ENCODE measurements at regions not wholly inside any gene's neighbourhood (a gene's known extent, or its start where the extent isn't known, plus 50 kb on each side); places are given as distances from the start of the nearest gene placed in this dataset.

- in situ Hi-C loops (cut with MboI; ENCODE audit: low sequenced_read_pairs, unreplicated experiment): no loop called here
- DNase-seq (ENCODE audit: low spot score): no peak
- TF ChIP-seq CTCF (IDR thresholded peaks at IDR 0.05; ENCODE audit: borderline replicate concordance, control extremely low read depth, extremely low read depth, insufficient read depth, missing control alignments): no peak
Observed at GRCh38 chr13:112124141-112124540, 57.2 kb downstream of the SOX1 start.

- DNase-seq (ENCODE audit: low spot score): no peak
- TF ChIP-seq CTCF (IDR thresholded peaks at IDR 0.05; ENCODE audit: borderline replicate concordance, control extremely low read depth, extremely low read depth, insufficient read depth, missing control alignments): no peak
- in situ Hi-C loops (cut with MboI; ENCODE audit: low sequenced_read_pairs, unreplicated experiment): no loop called here
Observed at GRCh38 chr13:112127564-112128330, 60.8 kb downstream of the SOX1 start.

- in situ Hi-C loops (cut with MboI; ENCODE audit: low sequenced_read_pairs, unreplicated experiment): no loop called here
- no peak for DNase-seq (ENCODE audit: low spot score)
- no peak for TF ChIP-seq CTCF (IDR thresholded peaks at IDR 0.05; ENCODE audit: borderline replicate concordance, control extremely low read depth, extremely low read depth, insufficient read depth, missing control alignments)
Observed at GRCh38 chr13:112128331-112128610, 61.3 kb downstream of the SOX1 start.

DNA sequence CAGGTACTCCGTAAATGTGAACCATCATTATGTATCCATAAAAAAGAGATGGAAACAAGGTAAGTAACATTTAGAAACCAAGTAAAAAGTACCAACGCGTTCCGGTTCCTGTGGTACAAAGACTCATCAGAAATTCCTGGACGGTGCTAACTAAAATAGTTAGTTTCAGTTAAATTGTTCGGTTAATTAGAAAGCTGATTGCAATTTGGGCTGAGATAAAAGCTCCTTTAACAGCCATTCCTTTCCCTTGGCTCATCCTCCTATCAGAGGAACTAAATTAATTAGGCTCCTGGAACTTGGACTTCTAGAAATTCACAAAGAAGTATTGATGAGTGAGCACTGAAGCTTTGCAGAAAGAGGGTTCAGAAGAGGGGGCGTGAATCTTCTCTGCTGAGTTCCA lies 63.5 kb downstream of the SOX1 start:
- in situ Hi-C loops (cut with MboI; ENCODE audit: low sequenced_read_pairs, unreplicated experiment): no loop called here

GRCh38 chr13:112131081-112131712 lies 64.2 kb downstream of the SOX1 start:
- in situ Hi-C loops (cut with MboI; ENCODE audit: low sequenced_read_pairs, unreplicated experiment): no loop called here
- no peak for DNase-seq (ENCODE audit: low spot score)
- no peak for TF ChIP-seq CTCF (IDR thresholded peaks at IDR 0.05; ENCODE audit: borderline replicate concordance, control extremely low read depth, extremely low read depth, insufficient read depth, missing control alignments)

More for the DNA sequence above, 63.5 kb downstream of the SOX1 start:
- DNase-seq (ENCODE audit: low spot score): no peak
- no peak for TF ChIP-seq CTCF (IDR thresholded peaks at IDR 0.05; ENCODE audit: borderline replicate concordance, control extremely low read depth, extremely low read depth, insufficient read depth, missing control alignments)

GRCh38 chr13:112131713-112132113 lies 64.8 kb downstream of the SOX1 start:
- no peak for TF ChIP-seq CTCF (IDR thresholded peaks at IDR 0.05; ENCODE audit: borderline replicate concordance, control extremely low read depth, extremely low read depth, insufficient read depth, missing control alignments)
- no peak for DNase-seq (ENCODE audit: low spot score)
- in situ Hi-C loops (cut with MboI; ENCODE audit: low sequenced_read_pairs, unreplicated experiment): no loop called here

Measured in GM13976 (cell line).